GM12878 (cell line): ENCODE measurements at regions not wholly inside any gene's neighbourhood (a gene's known extent, or its start where the extent isn't known, plus 50 kb on each side); places are given as distances from the start of the nearest gene placed in this dataset.
A peak's percentile ranks its signal among the peaks of the same experiment; 100 is the strongest.
"Not testable (repeated sequence)": the region's sequence is repeated elsewhere in the genome, so short reads cannot be mapped to it uniquely, and the experiment has no call there.

Experiments used
- ATAC-seq: fragments of 200-7000 bp; cut with Tn5 transposase; 3 replicates; pipeline ENCODE4 v1.9.1; 2020; ENCODE audit warnings: mild to moderate bottlenecking, moderate library complexity
- BruUV-seq: library from RNA; stranded (reverse); fragments of 400-500 nt; replicated peaks from 2 replicates; lab custom pipeline; 2021; lab: Mats Ljungman, UMichigan
- CTCF ChIA-PET: fragments of 300-600 bp; sonication (Branson Sonifier 250); formaldehyde crosslinking; extraction: SDS; loops from one replicate; lab custom pipeline; 2021; ENCODE audit warnings: inconsistent platforms; lab: Yijun Ruan, JAX
- POLR2A ChIA-PET: fragments of 350-600 bp; formaldehyde crosslinking; extraction: SDS; loops from one replicate; lab custom pipeline; 2021; ENCODE audit warnings: inconsistent platforms; lab: Charles Lee
- RAD21 ChIA-PET: fragments of 300-600 bp; sonication (Branson Sonifier 250); formaldehyde crosslinking; loops from one replicate; lab custom pipeline; 2023; ENCODE audit warnings: antibody characterized with exemption; ENCODE audit not compliant: unreplicated experiment; lab: Charles Lee
- SMC1A ChIA-PET: fragments of 300-600 bp; sonication (Branson Sonifier 250); formaldehyde crosslinking; loops from one replicate; lab custom pipeline; 2023; ENCODE audit not compliant: unreplicated experiment, uncharacterized antibody; lab: Charles Lee
- DNase-seq: peaks from one replicate; pipeline ENCODE4 v3.0.0-alpha.2; 2011; ENCODE audit warnings: low read depth, low spot score
- FAIRE-seq: peaks from 3 replicates; lab custom pipeline; 2011; peaks lifted over from hg19 to GRCh38; lab: Jason Lieb, UNC
- H2AFZ ChIP-seq: 2 replicates; pipeline ENCODE4 v1.6.0; 2011; ENCODE audit warnings: low read depth, low read length, control low read depth; ENCODE audit not compliant: control insufficient read depth
- H3K27ac ChIP-seq: 2 replicates; pipeline ENCODE4 v1.5.1; 2011; ENCODE audit warnings: control low read depth; ENCODE audit not compliant: control insufficient read depth, insufficient read depth
- H3K27me3 ChIP-seq, 2 experiments: replicated peaks in 1 of 2; 2 replicates each; pipeline versions ENCODE4 v1.6.0 to v1.6.1; 2011; ENCODE audit warnings: low read length in 1 of 2; ENCODE audit not compliant: control insufficient read depth in 2 of 2, insufficient read depth in 2 of 2
- H3K36me3 ChIP-seq, 2 experiments: 2 replicates each; pipeline ENCODE4 v1.5.1; 2011; ENCODE audit warnings: low read length in 1 of 2; ENCODE audit not compliant: control insufficient read depth in 2 of 2, insufficient read depth in 2 of 2
- H3K4me1 ChIP-seq: 2 replicates; pipeline ENCODE4 v1.6.1; 2011; ENCODE audit warnings: mild to moderate bottlenecking, low read length, moderate library complexity, mixed read lengths; ENCODE audit not compliant: control insufficient read depth, insufficient read depth
- H3K4me2 ChIP-seq: 2 replicates; pipeline ENCODE4 v1.6.0; 2011; ENCODE audit warnings: control low read depth; ENCODE audit not compliant: control insufficient read depth, insufficient read depth
- H3K4me3 ChIP-seq: fragments of 200-600 bp; sonication (generic); 2 replicates; pipeline ENCODE4 v1.5.1; 2016
- H3K79me2 ChIP-seq: 2 replicates; pipeline ENCODE4 v1.6.0; 2011; ENCODE audit warnings: low read length; ENCODE audit not compliant: control insufficient read depth, insufficient read depth
- H3K9ac ChIP-seq: 2 replicates; pipeline ENCODE4 v1.8.0; 2011; ENCODE audit warnings: low read length, control low read depth, mixed read lengths; ENCODE audit not compliant: control insufficient read depth, insufficient read depth
- H3K9me3 ChIP-seq: replicated peaks from 3 replicates; pipeline ENCODE4 v1.5.1; 2011; ENCODE audit warnings: mild to moderate bottlenecking, low read length; ENCODE audit not compliant: control insufficient read depth, insufficient read depth
- H4K20me1 ChIP-seq: 2 replicates; pipeline ENCODE4 v1.6.0; 2011; ENCODE audit not compliant: control insufficient read depth, insufficient read depth
- CTCF ChIP-seq, 3 experiments: IDR thresholded peaks in 2 of 3; conservative IDR thresholded peaks in 1 of 3; 2 replicates each; pipeline ENCODE4 v1.5.1; 2011; ENCODE audit warnings: low read depth in 3 of 3, low read length in 3 of 3, mild to moderate bottlenecking in 3 of 3, control low read depth in 2 of 3, moderate library complexity in 2 of 3, inconsistent platforms in 1 of 3, mixed read lengths in 1 of 3; ENCODE audit not compliant: control insufficient read depth in 2 of 3, insufficient read depth in 1 of 3; ENCODE audit errors: extremely low read depth in 1 of 3
- WGBS: methylation state at CpG from one replicate; pipeline ENCODE4 v1.1.6; 2016; ENCODE audit warnings: low lambda C conversion rate; ENCODE audit not compliant: insufficient replicate concordance, insufficient coverage; ENCODE audit errors: missing lambda C conversion rate; 5-methylcytosine and 5-hydroxymethylcytosine counted together
- in situ Hi-C: fragments of 300-500 bp; cut with MboI; formaldehyde crosslinking; loops from 9 replicates; pipeline ENCODE4 v1.14.3; 2018; ENCODE audit warnings: mixed read lengths
- intact Hi-C: fragments of 100-400 bp; cut with micrococcal nuclease; formaldehyde crosslinking; loops from one replicate; pipeline ENCODE4 v1.14.2; 2022; ENCODE audit not compliant: unreplicated experiment

GRCh38 chr11:67799808-67800207 is 125.4 kb upstream of the ALDH3B2 start:
- BruUV-seq, FAIRE-seq, H3K4me3 ChIP-seq, H3K9me3 ChIP-seq, DNase-seq, in situ Hi-C loops, H3K36me3 ChIP-seq, H3K27ac ChIP-seq, ATAC-seq, H3K79me2 ChIP-seq, H4K20me1 ChIP-seq, CTCF ChIA-PET, RAD21 ChIA-PET, intact Hi-C loops, POLR2A ChIA-PET, H3K4me1 ChIP-seq, H2AFZ ChIP-seq, H3K27me3 ChIP-seq, SMC1A ChIA-PET, H3K9ac ChIP-seq, H3K4me2 ChIP-seq: not testable (repeated sequence)
- peak in 2 of 3 experiments; percentile 27 to 39; a peak in 2 of 6 replicates for TF ChIP-seq CTCF (IDR thresholded peaks at IDR 0.05 in 2 of 3, conservative IDR thresholded peaks at IDR 0.05 in 1 of 3; ENCODE audit: control insufficient read depth in 2 of 3, extremely low read depth in 1 of 3, insufficient read depth in 1 of 3, low read depth in 3 of 3, low read length in 3 of 3)
- WGBS = 30% methylated on average over 4 of the region's 4 CpGs

- intact Hi-C loops, H3K4me3 ChIP-seq, DNase-seq, H3K4me2 ChIP-seq, BruUV-seq, POLR2A ChIA-PET, H3K36me3 ChIP-seq, CTCF ChIA-PET, RAD21 ChIA-PET, in situ Hi-C loops, H3K27ac ChIP-seq, H3K9me3 ChIP-seq, SMC1A ChIA-PET, ATAC-seq, H3K27me3 ChIP-seq, H3K4me1 ChIP-seq, FAIRE-seq, H3K79me2 ChIP-seq, H2AFZ ChIP-seq, H3K9ac ChIP-seq, H4K20me1 ChIP-seq: not testable (repeated sequence)
- WGBS = 84% methylated on average over 15 of the region's 15 CpGs
Observed at GRCh38 chr11:67797726-67798521, 123.5 kb upstream of the ALDH3B2 start.
